ENCODE measurements at regions not wholly inside any gene's neighbourhood (a gene's known extent, or its start where the extent isn't known, plus 50 kb on each side); places are given as distances from the start of the nearest gene placed in this dataset.
"Not testable (repeated sequence)": the region's sequence is repeated elsewhere in the genome, so short reads cannot be mapped to it uniquely, and the experiment has no call there.

DNA sequence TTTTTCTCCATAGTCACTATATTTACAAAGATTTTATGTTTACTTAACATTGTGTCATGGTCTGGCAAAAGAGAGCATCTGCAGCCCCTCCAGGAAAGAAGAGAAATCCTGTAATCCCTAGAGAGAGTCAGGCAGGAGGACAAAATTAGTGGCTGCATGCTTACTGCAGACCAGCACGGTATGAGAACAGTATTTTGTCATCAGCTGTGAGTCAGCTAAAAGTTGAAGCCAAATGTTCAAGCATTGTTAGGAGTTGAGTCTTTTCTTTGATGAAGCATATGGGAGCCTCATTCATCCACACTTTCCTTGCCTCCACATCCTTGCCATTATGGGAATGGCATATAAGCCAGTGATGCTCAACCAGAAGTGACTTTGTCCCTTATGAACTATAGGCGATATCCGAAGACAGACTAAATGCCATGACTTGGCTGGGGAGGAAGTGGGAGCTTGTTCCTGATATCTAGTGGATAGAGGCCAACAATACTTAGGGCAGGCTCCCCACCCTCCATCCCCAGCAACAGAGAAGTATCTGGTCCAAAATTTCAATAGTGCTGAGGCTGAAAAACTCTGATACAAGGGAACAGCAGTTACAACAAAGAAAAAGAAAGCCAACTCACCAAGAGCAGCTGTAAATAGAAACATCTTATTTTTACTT is 112.0 kb upstream of the OR5AK2 start:
- no peak for DNase-seq

DNA sequence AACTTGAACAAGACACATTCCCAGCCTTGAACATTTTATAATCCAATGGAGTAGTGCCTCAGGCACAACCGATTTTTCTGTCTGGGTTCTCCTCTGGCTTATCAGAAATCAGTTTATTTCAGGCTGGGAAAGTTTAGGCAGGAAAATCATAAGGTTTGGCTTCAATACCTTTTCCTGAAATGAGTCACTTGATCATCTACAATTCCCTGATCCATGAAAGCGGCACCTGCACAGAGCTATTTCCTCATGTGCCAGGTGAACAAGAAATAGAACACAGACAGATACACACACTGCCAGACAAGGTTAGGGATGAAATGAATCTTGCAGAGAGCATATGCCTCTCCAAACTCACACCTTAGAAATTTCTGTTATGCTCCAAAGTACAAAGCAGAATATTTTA is 106.7 kb upstream of the OR9G4 start:
- no peak for DNase-seq

DNA sequence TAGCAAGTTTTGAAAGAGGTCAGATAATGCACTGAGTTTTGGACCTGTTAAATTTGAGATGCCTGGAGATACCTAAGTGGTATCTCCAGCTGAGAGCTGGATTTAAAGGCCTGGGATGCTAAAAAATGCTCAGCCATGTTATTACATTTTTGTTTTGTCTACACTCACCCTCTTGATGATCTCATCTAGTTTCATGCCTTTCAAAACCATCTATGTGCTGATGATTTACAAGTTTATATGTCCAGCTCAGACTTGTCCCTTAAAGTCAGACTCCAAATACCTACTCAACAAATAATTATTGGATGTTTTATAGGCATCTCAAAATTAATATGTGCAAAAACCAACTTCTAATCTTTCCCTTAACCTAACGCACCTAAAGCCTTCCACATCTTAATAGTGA is 103.6 kb upstream of the OR9G4 start:
- no peak for DNase-seq

DNA sequence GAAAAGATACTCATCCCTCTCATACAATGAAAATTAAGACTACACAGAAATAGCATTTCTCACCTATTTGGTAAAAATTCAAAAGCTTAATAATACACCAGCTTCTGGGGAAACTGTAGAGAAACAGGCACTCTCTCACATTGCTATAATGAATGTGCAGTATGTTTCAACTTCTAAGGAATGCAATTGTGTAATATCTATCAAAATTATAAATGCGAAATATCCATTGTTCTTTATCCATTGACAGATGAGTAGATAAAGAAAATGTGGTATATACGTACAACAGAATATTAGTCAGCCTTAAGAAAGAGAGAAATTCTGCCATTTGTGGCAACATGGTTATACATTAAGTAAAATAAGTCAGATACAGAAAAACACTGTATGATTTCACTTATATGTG is 101.4 kb upstream of the OR9G4 start:
- DNase-seq, result no peak

DNA sequence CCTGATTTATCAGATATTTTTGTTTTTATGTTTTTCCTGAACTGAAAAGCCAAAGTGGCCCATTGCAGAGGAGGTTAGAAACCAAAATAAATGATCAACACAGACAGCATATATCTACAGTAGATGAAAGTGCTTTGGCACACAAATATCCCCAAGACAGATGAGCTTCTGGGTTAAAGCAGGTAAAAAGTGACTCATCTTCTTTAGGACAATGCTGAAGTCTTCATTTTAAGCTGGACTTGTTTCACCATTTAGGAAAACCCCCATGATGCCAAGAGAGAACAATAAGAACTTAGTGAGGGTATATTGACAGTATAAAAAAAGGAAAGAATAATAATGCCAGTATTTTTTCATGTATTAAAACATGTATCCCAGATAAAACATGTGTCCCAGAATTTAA is 100.8 kb upstream of the OR9G4 start:
- no peak for DNase-seq

DNA sequence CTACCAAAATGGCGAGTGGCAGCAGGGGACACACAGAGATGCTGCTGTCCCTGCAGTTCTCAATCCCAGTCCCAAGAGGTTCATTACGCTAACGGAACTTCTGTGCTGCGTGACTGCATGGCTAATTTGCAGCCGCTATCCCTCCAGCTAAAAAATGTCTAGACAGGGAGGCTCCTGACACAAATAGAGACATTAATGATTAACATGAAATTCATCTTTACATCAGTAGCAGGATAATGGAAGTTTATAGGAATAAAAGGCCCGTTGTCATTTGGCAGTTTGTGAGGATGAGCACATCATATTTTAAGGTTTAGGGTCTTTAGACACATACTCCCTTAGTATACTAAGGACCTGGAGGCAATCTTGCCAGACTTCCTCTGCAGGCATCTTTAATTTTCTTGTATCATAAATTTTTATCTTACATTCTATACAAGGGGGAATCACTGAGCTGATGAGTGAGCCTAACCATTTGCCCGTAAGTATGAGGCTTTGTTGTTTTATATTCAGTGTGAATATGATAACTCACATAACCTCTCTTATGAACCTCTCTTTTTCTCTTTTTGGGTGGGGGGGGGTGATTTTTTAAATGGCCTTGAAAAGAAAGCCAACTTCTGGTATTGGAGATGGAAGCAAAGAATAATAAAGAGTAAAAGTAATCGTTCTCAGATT is 99.8 kb upstream of the OR9G4 start:
- DNase-seq, result no peak

DNA sequence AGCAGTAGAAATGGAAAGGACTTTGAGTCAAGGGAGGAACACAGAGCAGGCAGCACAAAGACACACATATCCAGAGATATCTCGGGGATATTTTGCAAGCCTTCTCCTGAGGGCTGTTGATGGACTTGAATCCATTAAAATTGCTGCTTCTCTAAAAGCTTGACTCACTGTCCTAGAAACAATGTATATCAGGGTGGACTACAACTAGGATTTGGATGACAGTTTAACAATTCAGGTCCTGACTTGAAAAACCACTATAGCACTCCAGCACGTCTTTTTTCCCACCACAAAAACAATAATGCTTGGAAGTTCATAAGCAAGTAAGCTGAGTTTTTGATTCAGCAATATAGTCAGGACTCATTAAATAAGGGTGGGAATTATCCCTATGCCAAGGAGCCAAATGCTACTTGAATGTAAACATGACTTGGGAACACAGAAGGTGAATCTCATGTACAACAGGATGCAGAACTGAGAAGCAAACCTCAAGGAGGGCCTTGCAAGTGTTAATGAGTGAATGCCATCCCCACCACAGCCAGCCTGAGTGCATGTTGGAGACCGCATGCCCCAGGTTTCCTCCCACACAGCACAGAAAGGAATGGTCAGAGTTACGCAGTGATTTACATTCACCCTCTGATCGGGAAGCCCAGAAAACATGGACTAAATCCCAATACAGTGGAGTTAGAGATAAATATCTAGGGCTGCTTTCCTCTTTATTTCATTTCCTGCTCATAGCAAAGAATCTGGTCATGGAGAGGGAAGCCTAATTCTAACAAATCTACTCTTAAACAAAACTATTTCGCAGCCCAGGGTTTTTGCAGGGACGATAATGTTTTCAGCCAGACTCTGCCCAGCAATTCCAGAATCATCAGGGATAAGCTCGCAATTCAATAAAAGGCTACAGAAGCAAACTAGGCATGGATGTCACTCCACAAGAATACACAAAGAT is 98.4 kb upstream of the OR9G4 start:
- DNase-seq, result no peak

DNA sequence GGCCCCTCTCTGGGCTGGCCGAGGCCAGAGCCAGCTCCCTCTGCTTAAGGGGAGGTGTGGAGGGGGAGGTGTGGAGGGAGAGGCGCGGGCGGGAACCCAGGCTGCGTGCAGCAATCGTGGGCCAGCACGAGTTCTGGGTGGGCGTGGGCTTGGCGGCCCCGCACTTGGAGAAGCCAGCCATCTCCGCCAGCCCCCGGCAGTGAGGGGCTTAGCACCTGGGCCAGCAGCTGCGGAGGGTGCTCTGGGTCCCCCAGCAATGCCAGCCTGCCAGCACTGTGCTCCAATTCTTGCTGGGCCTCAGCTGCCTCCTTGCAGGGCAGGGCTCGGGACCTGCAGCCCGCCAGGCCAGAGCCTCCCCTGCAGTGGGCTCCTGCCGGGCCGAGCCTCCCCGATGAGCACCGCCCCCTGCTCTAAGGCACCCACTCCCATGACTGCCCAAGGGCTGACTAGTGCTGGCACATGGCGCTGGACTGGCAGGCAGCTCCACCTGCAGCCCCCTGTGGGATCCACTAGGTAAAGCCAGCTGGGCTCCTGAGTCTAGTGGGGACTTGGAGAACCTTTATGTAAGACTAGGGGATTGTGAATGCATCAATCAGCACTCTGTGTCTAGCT is 96.7 kb upstream of the OR9G4 start:
- no peak for DNase-seq

DNA sequence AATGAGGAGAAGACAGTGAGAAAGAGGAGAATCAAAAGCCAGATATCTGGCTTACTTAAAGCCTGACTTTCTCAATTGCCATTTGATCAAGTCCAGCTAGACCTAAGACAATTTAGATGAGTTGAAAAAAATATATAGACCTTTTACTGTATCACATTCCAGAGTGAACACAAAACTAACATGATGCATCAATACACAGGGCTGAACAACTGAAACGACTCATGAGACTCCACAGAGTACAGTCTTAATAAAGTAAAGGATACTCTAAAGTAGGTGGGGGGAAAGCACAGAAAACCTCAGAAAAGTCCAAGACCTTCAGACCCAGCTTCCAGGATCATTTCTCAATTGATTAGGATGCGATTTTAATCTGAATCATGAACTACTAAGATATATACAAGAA is 95.3 kb upstream of the OR9G4 start:
- no peak for DNase-seq

DNA sequence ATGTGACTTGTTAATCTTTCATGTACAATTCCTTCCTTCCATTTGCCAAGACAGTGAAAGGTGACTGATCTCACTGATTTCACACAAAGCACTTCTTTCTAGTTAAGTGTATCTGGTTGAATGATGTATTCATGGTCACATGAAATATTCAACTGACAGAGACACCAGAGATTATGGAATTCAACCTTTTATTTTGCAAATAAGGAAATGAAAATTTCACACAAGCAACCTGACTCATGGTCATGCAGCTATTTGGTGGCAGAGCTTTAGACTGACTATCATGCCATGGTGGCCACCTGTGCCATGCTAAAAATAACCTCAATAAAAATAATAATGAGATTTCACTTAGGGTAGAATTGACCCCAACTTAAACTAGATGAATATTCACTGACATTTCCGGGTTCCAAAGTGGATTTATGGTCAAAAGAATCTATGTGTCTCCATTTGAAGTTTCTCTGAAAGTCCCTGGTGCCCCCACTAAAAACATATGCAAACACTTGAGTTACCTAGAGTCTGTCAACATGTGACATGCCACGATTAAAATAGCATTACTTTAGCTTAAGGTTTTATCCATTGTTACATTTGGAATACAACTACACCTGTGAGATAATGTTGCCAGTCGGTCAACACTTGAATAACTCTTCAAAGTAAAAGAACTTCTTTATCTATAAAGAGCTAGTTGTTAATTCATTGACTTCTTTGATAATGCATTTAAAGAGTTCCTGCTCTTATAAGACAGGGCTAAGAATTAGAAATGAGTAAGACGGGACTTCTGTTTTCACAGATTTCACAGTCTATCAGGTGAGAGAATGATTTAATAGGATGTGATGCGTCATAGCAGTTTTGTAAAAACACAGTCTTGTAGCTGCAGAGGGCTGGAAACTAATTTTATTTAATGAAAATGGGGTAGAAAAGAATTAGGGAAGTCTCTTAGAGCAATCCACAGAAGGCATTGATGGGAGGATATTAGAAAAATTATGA is 94.6 kb upstream of the OR9G4 start:
- DNase-seq, result no peak

DNA sequence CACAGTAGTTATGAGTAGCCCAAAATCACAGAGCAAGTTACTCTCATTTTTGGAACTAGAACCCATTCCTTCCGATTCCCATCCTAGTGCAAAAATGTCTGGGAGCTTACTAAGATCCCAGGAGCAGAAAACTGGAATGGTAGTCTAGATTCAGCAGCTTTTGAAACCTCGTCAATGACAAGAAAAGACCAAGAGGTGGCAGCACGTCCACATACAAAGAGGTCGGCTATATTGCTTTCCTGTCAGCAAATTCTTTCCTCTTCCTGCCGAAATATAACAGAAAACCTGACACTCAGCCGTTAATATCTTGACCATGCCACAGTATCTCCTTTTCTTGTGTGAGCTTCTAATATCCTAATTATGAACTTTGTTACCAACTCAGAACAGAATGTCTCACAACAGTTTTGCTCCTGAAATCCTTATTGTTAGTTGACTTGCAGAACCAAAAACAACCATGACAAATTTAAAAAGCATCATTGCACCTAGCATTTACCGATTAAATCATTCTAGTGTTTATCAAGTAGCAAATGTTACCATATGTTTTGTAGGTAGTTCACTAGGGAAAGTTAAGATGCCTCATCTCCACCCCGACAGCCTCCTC is 92.8 kb upstream of the OR9G4 start:
- DNase-seq, result peak; percentile 1

DNA sequence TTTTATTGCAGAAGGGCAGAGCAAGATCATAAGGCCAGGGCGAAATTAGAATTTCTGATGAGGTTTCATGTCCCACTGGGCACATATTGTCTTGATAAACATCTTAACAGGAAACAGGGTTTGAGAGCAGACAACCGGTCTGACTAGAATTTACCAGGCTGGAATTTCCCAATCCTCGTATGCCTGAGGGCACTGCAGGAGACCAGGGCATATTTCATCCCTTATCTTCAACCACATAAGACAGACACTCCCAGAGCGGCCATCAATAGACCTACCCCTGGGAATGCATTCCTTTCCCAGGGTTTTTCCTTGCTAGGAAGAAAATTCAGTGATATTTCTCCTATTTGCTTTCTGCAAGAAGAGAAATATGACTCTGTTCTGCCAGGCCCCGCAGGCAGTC is 78.9 kb upstream of the OR9G4 start:
- not testable (repeated sequence) for DNase-seq

DNA sequence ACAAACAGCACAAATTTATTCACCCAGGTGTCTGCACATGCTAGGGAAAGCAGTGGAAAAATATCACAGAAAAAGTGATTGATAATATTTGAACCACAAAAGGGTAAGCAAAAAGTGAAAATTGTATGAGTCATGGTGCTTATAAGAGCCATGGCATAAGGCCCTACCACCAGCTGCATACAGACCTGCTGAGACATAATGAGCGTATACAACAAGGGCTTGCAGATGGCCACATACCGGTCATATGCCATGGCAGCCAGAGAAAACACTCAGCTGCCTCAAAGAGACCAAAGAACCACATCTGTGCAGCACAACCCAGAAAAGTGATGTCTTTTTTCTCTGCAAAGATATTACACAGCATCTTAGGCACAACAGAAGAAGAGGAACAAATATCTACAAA is 71.4 kb upstream of the OR9G4 start:
- no peak for DNase-seq

DNA sequence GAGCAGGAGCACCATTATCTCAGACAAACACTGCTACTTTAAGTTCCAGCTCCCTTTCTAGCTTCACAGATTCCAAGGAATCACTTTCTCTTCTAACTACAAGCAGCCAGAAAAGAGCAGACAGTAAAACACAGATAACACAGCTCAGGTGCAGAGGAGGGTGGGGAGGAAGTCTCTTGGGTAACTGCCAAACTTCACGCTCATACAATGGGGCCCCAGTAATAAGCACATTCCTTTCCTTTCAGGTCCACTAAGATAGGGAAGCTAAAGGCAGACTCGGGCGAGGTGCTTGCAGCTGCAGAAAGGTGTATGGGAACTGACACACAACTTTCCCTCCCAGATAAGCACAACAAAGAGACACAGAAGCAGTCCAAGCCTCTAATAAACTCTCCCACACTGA is 69.2 kb upstream of the OR9G4 start:
- no peak for DNase-seq

DNA sequence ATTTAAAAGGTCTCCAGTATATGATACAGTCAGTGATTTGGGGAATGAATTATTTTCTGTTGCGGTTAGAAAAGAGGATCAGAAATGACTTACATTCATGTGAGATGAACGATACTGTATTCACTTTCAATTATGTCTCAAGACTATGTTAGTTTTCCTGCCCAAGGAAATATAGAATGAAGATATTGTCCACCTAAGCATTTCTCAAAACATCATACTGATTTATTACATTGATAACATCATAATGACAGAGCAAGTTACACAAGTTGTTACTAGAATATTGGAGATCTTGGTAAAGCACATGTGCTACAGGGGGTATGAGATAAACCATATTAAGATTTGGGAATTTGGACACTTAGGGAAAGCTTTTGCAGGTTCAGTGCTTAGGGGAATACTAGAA is 67.8 kb upstream of the OR9G4 start:
- DNase-seq, result no peak

DNA sequence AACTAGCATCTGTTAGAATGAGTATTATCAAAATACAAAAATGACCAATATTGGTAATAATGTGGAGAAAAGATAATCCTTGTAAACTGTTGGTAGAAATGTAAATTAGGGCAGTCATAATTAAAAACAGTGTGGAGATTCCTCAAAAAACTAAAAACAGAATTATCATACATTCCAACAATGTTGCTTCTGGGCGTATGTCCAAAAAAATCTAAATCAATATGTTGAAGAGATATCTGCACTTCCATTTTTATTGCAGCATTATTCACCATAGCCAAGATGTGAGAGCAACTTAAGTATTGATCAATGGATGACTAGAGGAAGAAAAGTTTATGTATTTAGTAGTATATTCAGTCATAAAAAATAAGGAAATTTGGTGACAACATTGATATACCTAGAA is 59.8 kb upstream of the OR9G4 start:
- DNase-seq, result no peak

DNA sequence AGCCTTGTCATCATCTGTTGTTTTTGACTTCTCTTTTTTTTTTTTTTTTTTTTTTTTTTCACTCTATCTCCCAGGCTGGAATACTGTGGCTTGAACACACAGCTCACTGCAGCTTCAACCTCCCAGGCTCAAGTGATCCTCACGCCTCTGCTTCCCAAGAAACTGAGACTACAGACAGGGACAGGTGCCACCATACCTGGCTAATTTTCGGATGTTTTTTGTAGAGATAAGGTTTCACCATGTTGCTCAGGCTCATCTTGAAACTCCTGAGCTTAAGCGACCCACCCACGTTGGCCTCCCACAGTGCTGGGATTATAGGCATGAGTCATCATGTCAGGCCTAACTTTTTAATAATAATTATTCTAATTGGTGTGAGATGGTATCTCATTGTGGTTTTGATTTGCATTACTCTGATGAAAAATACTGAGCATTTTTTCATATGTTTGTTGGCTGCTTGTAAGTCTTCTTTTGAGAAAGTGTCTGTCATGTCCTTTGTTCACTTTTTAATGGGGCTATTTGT is 51.3 kb upstream of the OR9G4 start:
- no peak for DNase-seq

Data from GDM1 (cell line).